ENCODE measurements at regions not wholly inside any gene's neighbourhood (a gene's known extent, or its start where the extent isn't known, plus 50 kb on each side); places are given as distances from the start of the nearest gene placed in this dataset.

DNA sequence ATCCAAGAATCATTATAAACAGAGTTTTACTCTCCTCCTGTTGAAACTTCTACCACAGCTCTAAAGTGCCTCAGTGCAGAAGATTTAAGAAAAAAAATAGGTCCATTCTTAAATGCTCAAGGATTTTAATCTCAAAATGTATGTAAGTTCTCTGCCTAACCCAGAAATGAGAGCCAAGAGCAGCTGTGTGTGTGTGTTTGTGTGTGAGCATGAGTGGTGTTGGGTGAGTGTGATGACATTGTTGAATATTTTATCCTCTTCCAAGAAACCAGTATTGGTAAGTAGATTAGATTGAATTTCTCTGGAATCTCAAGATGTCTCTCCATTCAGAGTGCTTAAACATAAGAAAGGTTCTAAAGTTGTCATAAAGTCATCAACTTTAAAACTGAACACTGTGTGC lies 363.6 kb upstream of the NFE2L3 start:
- DNase-seq (no peak), ATAC-seq (no peak)
- intact Hi-C loops (cut with DNase I) = no loop called here
- H3K27me3 ChIP-seq = no peaks in the 10 kb centered on the region
- TF ChIP-seq POLR2A (IDR thresholded peaks at IDR 0.05) = no peak
- TF ChIP-seq, protein P1, sequence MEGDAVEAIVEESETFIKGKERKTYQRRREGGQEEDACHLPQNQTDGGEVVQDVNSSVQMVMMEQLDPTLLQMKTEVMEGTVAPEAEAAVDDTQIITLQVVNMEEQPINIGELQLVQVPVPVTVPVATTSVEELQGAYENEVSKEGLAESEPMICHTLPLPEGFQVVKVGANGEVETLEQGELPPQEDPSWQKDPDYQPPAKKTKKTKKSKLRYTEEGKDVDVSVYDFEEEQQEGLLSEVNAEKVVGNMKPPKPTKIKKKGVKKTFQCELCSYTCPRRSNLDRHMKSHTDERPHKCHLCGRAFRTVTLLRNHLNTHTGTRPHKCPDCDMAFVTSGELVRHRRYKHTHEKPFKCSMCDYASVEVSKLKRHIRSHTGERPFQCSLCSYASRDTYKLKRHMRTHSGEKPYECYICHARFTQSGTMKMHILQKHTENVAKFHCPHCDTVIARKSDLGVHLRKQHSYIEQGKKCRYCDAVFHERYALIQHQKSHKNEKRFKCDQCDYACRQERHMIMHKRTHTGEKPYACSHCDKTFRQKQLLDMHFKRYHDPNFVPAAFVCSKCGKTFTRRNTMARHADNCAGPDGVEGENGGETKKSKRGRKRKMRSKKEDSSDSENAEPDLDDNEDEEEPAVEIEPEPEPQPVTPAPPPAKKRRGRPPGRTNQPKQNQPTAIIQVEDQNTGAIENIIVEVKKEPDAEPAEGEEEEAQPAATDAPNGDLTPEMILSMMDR (IDR thresholded peaks at IDR 0.05) = no peak
- no peaks in the 10 kb centered on the region for H3K36me3 ChIP-seq (replicated peaks in 1 of 2; ENCODE audit: insufficient read depth in 1 of 2, low read depth in 2 of 2)
- no peak overlapping the region for H3K4me3 ChIP-seq
- no peak overlapping the region for H3K27ac ChIP-seq
- no peaks in the 10 kb centered on the region for H3K4me1 ChIP-seq
- H3K9me3 ChIP-seq = no peaks in the 10 kb centered on the region

DNA sequence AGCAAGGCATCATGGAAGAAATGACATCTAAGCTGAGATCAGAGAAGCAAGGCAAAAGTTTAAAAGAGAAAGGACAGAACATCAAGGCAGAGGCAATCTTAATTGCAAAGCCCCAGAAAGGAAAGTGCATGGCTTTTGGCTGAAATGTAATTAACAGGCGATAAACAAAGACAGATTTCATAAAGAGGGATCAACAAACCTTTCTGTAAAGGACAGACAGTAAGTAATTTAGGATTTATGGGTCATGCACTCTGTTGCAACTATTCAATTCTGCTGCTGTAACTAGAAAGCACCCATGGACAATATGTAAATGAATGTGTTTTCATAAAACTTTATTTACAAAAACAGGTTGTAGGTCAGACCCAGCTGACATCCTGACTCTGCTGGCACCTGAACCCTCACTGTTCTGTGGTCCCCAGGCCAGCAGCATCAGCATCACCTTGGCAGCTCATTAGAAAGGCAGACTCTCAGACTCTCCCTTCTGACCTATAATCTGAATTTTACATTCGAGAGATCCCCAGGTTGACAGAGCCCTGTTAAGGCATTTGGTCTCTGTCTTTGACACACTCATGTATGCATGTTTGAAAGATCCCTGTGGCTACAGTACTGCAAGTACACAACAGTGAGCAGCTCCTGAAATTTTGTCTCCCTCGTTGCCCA lies 362.9 kb upstream of the NFE2L3 start:
- TF ChIP-seq, protein P1 (IDR thresholded peaks at IDR 0.05) = no peak
- TF ChIP-seq POLR2A (IDR thresholded peaks at IDR 0.05) = no peak
- H3K27ac ChIP-seq = no peak overlapping the region
- 71 to 83% methylated on average over 3 of the region's 3 CpGs for WGBS, 2 donors

DNA sequence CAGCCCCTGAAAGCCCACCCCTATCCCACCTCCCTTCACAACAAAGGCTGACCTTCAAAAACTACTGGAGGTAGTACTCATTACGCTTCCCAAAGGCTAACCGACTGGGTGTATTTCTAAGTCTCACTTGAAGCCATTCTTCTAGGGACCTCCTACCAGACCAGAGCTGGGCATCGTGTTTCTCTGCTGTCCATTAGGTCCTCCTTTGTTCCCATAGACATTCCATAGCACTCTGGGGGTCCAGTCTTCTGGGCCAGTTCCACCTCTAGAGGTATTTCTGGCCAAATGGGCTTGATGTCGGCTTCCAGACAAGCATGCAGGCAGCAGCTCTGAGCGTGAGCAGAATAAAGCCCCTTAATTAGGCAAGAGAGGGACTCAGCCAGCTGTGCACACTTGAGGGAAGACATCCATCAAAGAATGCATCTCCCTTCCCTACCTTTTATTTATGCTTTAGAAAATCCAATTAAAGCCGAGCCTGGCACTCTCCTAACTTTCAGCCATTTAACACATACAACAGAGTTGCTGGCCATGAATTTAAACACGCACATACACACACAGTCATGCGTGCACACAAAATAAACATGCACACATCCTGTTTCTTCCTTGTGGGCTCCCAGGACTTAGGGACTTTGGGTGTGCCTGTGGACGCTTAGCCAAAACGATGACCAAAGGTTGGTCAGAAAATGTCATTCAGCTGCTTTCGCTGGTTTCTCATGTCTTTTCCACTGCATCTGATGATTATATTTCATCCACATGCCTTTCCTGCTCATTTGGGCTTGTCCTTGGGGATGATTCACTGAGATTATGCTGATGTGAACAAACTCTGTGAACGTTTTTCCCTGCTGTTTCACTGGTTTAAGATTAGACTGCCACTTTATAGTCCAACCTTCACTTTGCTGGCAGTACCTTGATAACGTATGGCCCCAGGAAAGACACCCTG lies 362.0 kb upstream of the NFE2L3 start:
- Histone ChIP-seq H3K27ac (no peak overlapping the region), H3K4me3 (no peak overlapping the region), H3K36me3 (replicated peaks in 1 of 2; ENCODE audit: insufficient read depth in 1 of 2, low read depth in 2 of 2) (no peaks in the 10 kb centered on the region), H3K4me1 (no peaks in the 10 kb centered on the region), H3K27me3 (no peaks in the 10 kb centered on the region), H3K9me3 (no peaks in the 10 kb centered on the region)
- TF ChIP-seq, protein P1 (IDR thresholded peaks at IDR 0.05) = no peak
- TF ChIP-seq POLR2A (IDR thresholded peaks at IDR 0.05) = no peak
- intact Hi-C loops (cut with DNase I) = no loop called here
- DNase-seq (no peak), ATAC-seq (no peak)
- WGBS, 2 donors = 73 to 79% methylated on average over 13 of the region's 13 CpGs

More for the DNA sequence above, 362.9 kb upstream of the NFE2L3 start:
- Histone ChIP-seq H3K9me3 (no peaks in the 10 kb centered on the region), H3K27me3 (no peaks in the 10 kb centered on the region), H3K4me3 (no peak overlapping the region), H3K4me1 (no peaks in the 10 kb centered on the region), H3K36me3 (replicated peaks in 1 of 2; ENCODE audit: insufficient read depth in 1 of 2, low read depth in 2 of 2) (no peaks in the 10 kb centered on the region)
- no peak for ATAC-seq
- intact Hi-C loops (cut with DNase I) = no loop called here
- no peak for DNase-seq

DNA sequence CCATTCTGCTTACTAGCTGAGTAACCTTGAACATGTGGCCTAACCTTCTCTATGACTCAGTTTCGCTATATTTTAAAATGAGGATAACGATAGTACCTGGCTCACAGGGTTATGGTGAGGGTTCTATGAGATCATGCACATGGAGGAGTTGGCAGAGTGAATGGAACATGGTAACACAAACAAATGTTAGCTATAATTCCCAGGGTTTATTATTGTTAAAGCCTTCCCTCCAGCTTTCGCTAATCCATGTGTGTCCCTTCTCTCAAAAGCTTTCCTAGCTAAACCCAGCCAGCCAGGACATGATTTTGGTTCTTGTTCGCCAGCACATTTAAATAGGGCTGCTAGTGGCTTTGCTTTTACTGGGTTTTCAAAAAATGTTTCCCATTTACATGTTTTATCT lies 361.0 kb upstream of the NFE2L3 start:
- H3K27me3 ChIP-seq = no peaks in the 10 kb centered on the region
- no peak for TF ChIP-seq POLR2A (IDR thresholded peaks at IDR 0.05)
- TF ChIP-seq, protein P1 (IDR thresholded peaks at IDR 0.05) = no peak
- no peak for DNase-seq
- H3K4me3 ChIP-seq = no peak overlapping the region
- peaks cover 5% of the 10 kb centered on the region for H3K4me1 ChIP-seq
- intact Hi-C loops (cut with DNase I) = no loop called here
- WGBS, 2 donors = 63 to 96% methylated on average over 4 of the region's 4 CpGs
- ATAC-seq = no peak
- no peaks in the 10 kb centered on the region for H3K36me3 ChIP-seq (replicated peaks in 1 of 2; ENCODE audit: insufficient read depth in 1 of 2, low read depth in 2 of 2)
- no peak overlapping the region for H3K27ac ChIP-seq
- H3K9me3 ChIP-seq = no peaks in the 10 kb centered on the region
